HG03575 (cell line): ENCODE measurements at regions not wholly inside any gene's neighbourhood (a gene's known extent, or its start where the extent isn't known, plus 50 kb on each side); places are given as distances from the start of the nearest gene placed in this dataset.

Experiments used
- ATAC-seq: cut with Tn5 transposase; IDR thresholded peaks from one replicate; pipeline ENCODE4 v1.9.1; 2021; ENCODE audit not compliant: unreplicated experiment, insufficient number of reproducible peaks, low FRiP score; ENCODE audit errors: extremely low read depth

DNA sequence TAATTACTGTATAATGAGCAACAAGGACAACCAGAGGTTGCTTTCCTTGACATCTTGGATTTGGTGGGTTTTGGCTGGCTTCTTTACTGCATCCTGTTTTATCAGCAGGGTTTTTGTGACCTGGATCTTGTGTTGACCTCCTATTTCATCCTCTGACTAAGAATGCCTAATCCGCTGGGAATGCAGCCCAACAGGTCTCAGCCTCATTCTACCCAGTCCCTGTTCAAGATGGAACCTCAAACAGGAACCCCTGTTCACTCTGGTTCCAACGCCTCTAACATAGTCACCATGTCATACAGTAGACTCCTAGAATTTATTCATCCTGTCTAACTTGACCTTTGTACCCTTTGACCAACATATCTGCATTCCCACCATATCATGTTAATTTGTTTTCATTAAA, 183.8 kb upstream of the SOX9 start:
- no peak for ATAC-seq

DNA sequence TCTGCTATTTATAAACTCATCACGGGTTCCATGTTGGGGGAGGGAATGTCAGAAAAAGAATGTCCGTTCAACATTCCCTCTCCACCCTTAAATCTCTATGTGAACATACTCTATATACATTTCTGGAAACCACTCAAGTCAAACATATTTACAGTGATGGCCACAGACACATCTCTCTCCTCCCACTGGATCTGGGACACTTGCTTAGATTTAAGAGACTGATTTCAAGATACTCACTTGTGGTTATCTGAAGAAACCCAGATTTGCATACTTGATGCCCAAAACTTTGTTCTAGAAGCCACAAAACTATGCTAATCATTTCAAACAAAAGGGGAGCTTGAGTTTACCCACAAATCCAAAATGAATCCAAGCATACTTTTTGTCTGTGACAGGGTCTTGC, 182.9 kb upstream of the SOX9 start:
- no peak for ATAC-seq

DNA sequence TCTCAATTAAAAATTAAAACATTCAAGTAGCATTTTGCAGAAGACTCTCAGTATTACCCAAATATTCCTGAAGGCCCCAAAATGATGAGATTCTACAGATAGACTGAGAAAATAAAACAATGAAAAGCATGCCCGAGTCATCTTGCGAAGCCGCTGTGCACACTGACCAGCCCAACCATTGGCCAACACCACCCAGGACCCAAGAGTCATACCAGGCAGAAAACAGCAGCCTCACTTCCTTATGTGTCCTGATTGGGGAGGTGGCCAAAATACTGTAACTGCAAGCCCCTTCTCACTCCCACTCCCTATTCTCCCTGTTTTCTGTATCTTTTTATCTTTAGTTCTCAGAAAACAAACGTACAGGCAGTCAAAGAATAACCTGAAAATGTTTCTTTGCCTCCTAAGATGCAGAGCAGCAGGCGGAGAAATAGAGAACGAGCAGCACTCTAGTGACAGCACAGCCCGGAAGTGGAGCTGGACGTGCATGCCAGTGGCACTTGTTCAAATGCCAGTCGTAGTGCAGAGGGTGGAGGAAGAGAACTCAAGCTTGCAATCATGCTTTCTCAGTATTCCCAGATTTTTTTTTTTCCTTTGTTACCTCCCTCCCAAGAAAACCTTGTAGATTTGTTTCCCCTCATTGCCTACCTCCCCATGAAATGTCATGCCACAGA, 182.3 kb upstream of the SOX9 start:
- ATAC-seq: no peak

DNA sequence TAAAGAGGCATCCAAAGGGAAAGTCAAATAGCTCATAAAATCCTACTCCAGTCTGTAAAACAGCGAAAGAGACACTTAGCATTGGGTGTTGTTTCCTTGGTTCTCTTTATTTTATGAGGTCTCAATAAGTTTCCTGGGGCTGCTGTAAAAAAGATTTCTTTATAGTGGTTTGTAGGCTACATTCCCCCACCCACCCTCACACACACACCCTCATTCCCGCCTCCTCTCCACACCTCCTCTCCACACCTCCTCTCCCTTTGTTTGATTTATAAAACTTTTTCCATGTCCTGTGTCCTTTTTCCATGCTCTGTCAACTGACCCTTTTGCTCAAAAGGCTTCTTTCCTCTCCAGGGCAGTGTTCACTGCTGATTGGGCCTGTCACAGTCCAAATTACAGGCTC, 178.9 kb upstream of the SOX9 start:
- no peak for ATAC-seq

DNA sequence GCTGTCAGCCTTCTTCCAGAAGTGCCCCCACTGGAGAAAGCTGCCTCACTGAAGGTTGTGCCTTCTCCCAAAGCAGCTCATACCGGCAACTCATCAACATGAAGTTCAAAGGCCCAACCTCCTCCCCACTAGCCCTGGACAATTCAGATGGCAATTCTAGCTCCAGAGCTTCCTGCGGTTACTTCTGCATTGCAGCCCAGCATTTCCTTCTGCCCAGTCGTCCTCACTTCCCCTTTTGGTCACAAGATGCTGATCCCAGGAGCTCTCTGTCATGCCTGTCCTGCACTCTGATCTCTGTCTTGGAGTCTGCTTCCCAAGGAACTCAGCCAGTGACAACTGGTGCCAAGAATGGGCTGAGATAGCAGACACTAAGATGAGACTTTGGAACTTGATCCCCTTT, 178.2 kb upstream of the SOX9 start:
- ATAC-seq: no peak

DNA sequence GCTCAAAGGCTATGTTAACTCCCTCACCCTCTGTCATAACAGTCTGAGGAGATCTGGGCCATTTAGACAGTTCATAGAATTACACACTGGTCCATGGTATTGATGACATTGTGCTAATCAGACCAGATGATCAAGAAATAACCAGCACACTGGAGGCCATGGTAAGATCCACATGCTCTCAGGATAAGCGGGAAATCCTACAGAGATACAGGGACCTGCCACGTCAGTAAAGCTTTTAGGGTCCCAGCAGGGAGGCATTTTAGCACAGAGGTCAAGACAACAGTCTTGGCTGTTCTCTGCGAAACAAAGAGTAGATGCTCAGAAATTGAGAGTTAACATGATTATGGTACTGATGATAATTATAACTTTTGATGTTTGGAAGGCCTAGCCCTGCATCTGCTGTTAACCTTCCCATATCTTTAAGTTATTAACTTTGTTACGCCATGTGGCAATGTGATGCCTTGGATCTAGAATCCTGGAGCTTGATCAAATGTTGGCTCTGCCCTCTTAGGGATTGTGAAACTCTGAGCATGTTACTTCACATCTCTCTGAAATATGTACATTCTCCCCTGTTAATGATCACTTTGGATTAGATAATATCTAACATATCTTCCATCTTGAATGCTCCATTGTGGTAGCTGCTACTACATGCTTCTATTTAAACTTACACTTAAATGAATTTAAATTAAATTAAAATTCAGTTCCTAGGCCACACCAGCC, 172.0 kb upstream of the SOX9 start:
- ATAC-seq: no peak

DNA sequence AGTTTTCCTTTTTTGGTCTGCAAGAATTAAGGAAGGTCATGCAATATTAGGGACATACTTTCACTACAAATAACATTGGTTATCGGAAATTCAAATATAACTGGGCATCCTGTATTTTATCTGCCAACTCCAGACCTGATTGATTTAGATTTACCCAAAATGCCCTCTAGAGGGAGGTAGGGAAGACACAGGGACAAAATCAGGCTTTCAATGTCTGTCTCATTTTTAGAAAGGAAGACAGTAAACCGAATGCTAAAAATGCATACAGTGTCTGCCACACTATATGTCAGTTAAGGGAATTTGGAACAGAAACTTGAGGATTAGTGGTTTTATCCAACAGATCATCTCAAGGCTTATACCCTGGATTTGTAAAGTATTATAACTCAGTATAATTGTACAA, 161.7 kb upstream of the SOX9 start:
- no peak for ATAC-seq

DNA sequence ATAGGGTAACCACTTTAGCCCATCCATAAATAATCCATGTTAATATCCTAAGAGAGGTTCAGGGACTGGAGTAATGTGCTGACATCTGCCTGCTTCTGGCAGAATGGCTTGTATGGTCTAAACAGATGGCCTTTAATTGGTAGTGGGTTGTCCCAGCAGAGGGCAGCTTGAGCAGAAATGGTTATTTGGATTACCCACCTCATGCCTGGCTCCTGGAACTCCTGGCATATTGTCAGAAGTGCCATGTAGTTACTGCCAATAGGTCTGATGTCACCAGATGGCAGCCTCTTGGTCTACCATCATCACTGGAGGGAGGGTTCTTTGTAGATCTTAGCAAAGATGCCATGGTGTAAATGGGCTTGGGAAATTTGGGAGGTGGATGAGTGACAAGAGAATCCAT, 157.5 kb upstream of the SOX9 start:
- ATAC-seq: no peak

DNA sequence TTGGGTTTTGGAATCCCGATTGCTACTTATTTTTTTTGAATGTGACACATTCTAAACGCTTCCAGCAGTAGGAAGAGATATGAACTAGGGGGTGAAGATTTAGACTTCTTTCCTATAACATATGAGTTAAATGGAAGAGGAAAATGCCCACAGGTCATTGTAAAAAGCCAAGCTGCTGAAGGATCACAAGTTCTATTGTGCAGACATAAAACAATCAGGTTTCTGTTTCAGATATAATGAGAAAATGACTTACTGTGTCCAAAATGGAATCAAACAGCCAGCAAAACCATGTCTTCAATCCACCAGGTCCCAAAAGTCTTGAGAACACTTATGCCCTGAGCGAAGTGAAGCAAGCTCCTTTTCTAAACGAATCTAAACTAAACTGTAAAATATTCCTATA, 157.0 kb upstream of the SOX9 start:
- no peak for ATAC-seq

DNA sequence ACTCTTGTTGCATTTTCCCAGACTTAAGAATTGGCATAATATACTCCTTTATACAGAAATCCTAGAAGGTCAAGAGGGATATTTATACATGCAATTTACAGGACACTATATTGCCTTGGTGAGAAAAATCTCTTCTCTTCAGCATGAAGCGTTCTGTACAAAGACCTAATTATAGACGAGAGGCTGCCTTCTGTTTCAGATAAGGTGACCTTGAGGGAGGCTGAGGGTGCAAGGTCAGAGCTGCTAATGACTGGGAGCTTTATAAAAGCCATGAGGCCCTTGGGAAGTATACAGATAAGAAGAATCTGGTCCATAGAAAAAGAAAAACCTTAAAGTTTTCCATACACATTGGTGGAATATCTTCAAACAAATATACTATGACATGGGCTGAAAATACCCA, 156.3 kb upstream of the SOX9 start:
- no peak for ATAC-seq

DNA sequence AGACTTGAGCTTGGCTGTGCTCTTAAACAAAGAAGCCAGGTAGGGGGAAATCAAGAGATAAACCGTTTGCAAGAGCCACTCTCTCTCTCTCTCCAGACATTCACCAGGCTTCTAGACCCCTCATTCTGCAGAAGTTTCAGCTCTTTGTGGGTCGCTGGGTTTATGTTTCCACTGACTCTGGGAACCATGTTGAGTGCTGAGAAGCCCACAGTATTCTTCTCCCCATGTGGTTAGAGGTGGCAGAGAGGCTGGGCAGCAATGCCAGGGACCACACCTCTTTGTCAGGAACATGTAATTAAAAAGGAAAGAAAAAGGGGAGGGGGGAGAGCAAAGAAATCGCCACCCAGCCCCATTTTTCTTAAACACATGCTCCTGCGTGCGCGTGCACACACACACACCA, 154.8 kb upstream of the SOX9 start:
- ATAC-seq: no peak

DNA sequence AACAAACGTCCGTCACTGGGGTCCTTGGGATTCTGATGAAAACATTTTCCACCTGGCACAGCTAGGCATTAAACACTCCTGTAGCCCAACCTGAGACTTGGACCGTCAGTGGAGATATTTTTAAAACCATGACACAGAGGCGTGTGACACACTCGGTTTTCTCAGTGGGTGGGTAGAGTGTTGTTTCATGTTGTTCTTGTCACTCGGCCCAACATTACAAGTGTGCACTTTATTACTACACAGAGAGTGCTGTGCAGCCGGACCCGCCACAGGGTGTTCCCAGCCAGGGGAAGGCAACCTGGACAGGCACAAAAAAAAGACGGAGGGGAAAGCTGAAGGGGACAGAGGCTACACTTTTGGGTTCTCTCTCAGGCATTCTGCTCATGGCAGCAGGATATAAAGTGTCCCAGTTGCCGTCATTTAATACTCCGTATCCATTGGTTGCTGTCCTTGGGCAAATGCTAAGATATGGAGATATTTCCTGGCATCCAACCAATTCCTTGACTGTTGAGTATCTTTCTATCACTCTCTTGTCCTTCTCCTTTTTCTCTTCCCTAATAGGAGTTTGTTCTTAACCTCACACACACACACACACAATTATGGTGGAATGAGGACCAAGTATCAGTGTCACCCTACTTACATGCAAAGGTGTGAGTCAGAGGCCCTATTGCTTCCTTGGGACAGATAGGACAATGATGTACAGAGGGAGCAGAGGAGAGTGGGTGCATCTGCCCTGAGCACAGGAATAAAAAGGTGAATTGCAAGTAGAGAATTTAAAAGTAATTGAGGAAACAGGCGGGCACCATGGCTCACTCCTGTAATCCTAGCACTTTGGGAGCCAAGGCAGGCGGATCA, 154.1 kb upstream of the SOX9 start:
- no peak for ATAC-seq

DNA sequence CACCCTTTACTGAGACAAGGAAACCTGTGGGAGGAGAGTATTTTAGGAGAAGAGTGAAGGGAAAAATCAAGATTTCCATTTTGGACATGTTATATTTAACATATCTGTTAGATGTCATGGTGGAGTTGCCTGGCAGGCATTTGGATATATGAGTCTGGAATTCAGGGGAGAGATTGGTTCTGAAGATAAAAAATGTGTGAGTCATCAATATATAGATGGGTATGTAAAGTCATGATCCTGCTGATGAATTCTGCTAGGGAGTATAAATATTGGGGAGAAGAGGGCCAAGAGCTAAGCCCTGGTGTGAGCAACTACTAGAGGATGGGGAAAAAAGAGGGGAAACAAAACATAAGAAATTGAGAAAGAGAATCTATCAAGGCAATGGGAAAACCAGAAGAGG, 151.3 kb upstream of the SOX9 start:
- no peak for ATAC-seq

DNA sequence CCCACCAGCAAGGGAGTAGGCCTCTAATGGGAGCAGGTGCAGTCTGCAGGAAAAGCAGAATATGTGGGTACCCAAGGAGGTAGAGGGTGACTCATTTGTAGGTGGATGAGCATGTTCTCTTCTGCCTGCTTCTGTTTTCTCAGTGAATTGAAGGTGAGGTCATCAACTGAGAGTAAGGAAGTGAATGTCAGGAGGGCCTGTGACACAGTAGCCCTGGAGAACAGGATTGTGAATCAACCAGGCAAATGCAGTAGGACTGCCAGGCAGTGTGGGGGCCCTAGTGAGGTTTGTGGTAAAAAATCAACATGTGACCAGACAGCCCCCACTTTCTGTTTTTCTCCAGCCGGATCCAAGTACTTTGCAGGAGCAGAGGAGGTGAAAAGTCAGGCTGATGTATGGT, 150.5 kb upstream of the SOX9 start:
- no peak for ATAC-seq

DNA sequence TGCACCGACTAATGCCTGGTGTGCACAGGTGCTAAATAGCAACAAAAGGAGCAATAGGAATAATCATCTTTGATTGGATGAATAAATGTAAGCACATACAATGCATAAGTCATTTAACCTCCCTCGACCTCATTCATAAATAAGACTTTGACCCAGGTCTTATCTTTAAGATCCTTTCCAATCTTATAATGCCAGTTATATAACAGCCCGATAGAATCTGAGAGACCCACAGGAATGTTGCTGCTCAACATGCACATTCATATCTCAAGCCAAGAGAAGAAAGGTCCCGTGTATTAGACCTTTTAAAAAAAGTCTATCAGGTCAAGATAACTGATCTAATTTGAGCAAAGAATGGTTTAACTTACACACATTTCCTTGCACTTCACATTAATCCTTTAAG, 146.8 kb upstream of the SOX9 start:
- ATAC-seq: no peak

DNA sequence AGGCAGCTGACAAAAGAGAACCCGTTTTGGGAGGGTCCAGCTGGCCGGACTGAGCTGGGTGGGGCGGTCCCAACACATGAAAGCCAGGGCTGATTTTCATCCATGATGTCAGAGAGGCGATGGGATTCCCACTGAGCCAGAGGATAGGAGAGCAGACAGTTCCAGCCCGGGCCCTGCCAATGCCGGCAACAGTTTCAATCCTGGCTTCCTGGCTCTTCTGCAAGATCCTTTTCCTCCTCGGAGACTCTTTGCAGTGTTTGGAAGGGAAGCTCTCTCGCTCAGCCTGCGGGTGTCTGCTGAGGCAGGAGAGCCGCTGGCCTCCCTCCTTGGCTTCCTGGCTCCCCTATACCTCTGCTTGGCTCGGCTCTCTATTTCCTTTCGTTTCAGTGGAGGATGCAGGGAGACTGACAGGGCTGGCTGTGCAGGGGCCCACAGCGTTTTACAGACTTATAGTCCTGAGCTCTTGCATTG, 145.5 kb upstream of the SOX9 start:
- no peak for ATAC-seq

DNA sequence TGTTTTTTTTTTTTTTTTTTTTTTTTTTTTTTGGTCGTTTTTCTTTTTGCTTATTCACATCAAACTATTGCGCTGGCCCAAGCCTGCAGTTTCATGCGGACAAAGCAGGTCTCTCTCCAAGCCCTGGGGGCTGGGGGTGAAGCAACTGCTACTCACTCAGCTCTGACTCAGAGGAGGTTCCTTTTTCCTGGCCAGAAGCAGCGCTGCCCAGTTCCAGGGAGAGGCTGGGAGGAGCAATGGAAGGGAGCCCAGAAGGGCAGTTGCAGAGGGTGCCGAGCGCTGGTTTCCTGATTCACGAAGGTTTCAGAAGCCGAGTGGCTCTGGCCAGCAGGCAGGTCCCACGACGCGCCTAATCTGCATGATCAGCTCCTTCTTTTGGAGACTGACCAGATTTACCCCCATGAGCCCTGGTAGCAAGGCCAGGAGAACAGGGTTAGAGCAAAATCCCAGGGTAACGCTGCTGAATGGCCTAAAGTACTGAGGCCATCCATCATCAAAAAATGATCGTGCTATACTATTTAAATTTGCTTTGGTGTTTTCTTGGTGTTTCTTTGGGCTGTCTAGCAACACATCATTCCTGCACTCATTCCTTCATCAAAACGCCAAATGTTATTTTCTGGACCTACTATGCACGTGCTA, 144.7 kb upstream of the SOX9 start:
- no peak for ATAC-seq

DNA sequence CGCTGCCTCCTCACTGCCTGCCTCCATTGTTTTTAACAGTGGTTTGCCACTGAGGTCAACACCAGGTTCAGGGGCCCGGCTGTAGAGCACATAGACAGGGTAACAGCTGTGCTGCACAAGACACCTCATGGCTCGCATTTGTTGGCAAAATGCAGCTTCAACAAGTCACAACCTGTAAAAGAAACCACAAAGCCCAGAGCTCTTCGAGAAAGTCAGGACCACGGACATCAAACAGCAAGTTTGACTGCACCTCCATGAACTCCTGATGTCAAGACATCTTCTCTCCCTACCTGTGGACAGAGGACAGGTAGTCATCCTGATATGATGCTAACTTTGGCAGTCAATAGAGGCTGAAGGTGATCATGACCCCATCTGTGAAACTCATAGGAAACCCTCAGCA, 142.4 kb upstream of the SOX9 start:
- ATAC-seq: no peak

DNA sequence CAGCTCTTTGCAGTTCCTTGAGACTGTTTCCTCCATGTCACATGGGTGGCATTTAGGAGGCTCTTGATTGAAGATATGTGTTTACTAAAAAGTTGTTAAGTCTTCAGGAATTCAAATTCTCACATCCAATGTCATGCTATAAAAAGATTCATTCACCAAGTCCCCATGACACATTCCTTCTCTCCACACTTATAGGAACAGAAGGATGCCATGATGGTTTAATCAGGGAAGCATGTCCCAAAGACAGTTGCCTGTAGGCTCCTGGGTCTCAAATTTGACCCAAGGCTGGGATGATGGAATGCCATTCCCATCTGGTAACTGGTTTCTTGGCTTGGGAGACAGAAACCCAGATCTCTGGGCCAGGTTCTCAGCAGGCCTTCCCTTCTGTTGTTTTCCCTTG, 140.6 kb upstream of the SOX9 start:
- no peak for ATAC-seq

DNA sequence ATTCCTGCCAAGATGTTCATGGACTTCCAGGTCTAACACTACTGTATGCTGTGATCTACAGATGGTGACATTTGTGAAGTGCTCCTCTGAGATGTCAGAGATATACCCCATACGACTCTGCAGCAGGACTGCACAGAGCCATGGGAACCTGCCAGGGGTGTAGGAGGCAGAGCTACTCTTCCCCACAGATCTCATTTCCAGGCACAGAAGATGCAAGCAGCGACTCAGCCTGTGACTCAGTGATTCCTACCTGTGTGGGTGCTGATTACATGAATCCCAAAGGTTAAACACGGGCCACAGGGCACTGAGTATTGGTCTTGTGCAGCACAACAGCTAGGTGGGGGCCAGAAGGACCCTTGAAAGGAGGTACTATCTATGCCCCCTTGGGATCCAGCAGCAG, 137.0 kb upstream of the SOX9 start:
- ATAC-seq: no peak
